Psoas muscle (tissue), 7 donors: ENCODE measurements at regions not wholly inside any gene's neighbourhood (a gene's known extent, or its start where the extent isn't known, plus 50 kb on each side); places are given as distances from the start of the nearest gene placed in this dataset.

ENCODE experiments used
- ATAC-seq, 4 donors: fragments of 200-7000 bp; cut with Tn5 transposase; one replicate each; pipeline ENCODE4 v1.9.1; 2020; ENCODE audit warnings: moderate library complexity in 3 of 4, mild to moderate bottlenecking in 2 of 4
- DNase-seq, 2 donors: peaks; one replicate each; pipeline ENCODE4 v3.0.0-alpha.2; 2020
- H3K27ac ChIP-seq: fragments of 200-600 bp; one replicate; pipeline ENCODE4 v1.8.0; 2022
- H3K27me3 ChIP-seq, 3 donors: fragments of 200-600 bp in 1 of 3; one replicate each; pipeline versions ENCODE4 v1.6.1 to v1.8.0; 2013 to 2022; ENCODE audit warnings: low read length in 2 of 3, mild to moderate bottlenecking in 2 of 3, moderate library complexity in 1 of 3; ENCODE audit not compliant: insufficient read depth in 3 of 3
- H3K36me3 ChIP-seq, 2 donors: fragments of 200-600 bp in 1 of 2; one replicate each; pipeline versions ENCODE4 v1.6.1 to v1.8.0; 2013 to 2022; ENCODE audit warnings: low read depth in 1 of 2, mild to moderate bottlenecking in 1 of 2, moderate library complexity in 1 of 2; ENCODE audit not compliant: insufficient read depth in 1 of 2
- H3K4me1 ChIP-seq: fragments of 200-600 bp; one replicate; pipeline ENCODE4 v1.8.0; 2022
- H3K4me3 ChIP-seq: fragments of 200-600 bp; one replicate; pipeline ENCODE4 v1.8.0; 2022; ENCODE audit warnings: mild to moderate bottlenecking
- H3K9me3 ChIP-seq: fragments of 200-600 bp; one replicate; pipeline ENCODE4 v1.8.0; 2022
- WGBS, 3 donors: extraction: QIAGEN DNeasy Blood & Tissue Kit; methylation state at CpG; one replicate each; pipeline versions ENCODE4 v1.1.6 to v1.1.7; 2013; 5-methylcytosine and 5-hydroxymethylcytosine counted together
- intact Hi-C, 2 donors: fragments of 100-400 bp; cut with DNase I; formaldehyde crosslinking; loops; one replicate each; pipeline versions ENCODE4 v1.11.0 to v1.14.2; 2022
- TF ChIP-seq, protein P1 (sequence below): fragments of 200-600 bp; IDR thresholded peaks from one replicate; pipeline ENCODE4 v1.8.0; 2022; ENCODE audit warnings: antibody characterized with exemption
- donor health status: healthy with polysubstance abuse.
- donor health status: DM: no; HTN: no; CAD: no; lungs with moderate emphysema.
- donor health status: Bipolar disorder and iron deficiency.
- donor health status: healthy.
- donor health status: DM: yes; HTN: yes; CAD: no.
- donor health status: DM: no; HTN: no; CAD: no.
- donor health status: DM: yes; HTN: yes; CAD: no.

DNA sequence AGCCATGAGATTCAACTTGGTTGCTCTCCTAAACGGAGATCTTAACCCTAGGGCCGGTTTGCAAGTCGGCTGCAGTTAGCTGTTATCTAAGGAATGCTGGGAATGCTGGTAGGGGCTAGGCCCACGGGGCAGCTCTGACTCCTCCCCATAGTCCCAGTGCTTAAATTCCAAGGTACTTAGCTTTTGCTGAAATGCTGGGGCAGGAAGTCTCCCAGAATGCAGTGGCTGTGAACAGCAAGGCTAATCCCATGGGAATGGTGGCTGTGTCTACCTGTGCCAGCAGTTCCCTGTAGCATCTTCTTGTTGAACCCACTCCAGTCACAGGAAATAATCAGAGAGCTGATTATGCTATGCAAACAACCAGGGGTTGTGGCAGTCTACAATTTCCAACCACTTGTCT is 102.5 kb upstream of the TJP1 start:
- 2 to 10% (median 9%) methylated on average over 4 of the region's 4 CpGs for WGBS, 3 donors
- H3K27ac ChIP-seq, result no peak overlapping the region
- no peak for ATAC-seq
- H3K27me3 ChIP-seq, result peaks cover 0 to 2% (median 0%) of the 10 kb centered on the region in 3 donors
- H3K9me3 ChIP-seq, result no peaks in the 10 kb centered on the region
- intact Hi-C loops, result loop anchor here (5.0 to 10.0 kb wide), 2 partner anchors 100 to 177 kb away; partner anchors contain the start of gene TJP1 (in 1 of the 2)
- H3K36me3 ChIP-seq, result no peaks in the 10 kb centered on the region
- TF ChIP-seq, protein P1, sequence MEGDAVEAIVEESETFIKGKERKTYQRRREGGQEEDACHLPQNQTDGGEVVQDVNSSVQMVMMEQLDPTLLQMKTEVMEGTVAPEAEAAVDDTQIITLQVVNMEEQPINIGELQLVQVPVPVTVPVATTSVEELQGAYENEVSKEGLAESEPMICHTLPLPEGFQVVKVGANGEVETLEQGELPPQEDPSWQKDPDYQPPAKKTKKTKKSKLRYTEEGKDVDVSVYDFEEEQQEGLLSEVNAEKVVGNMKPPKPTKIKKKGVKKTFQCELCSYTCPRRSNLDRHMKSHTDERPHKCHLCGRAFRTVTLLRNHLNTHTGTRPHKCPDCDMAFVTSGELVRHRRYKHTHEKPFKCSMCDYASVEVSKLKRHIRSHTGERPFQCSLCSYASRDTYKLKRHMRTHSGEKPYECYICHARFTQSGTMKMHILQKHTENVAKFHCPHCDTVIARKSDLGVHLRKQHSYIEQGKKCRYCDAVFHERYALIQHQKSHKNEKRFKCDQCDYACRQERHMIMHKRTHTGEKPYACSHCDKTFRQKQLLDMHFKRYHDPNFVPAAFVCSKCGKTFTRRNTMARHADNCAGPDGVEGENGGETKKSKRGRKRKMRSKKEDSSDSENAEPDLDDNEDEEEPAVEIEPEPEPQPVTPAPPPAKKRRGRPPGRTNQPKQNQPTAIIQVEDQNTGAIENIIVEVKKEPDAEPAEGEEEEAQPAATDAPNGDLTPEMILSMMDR, result no peak
- no peak overlapping the region for H3K4me3 ChIP-seq
- DNase-seq, result no peak
- no peaks in the 10 kb centered on the region for H3K4me1 ChIP-seq

DNA sequence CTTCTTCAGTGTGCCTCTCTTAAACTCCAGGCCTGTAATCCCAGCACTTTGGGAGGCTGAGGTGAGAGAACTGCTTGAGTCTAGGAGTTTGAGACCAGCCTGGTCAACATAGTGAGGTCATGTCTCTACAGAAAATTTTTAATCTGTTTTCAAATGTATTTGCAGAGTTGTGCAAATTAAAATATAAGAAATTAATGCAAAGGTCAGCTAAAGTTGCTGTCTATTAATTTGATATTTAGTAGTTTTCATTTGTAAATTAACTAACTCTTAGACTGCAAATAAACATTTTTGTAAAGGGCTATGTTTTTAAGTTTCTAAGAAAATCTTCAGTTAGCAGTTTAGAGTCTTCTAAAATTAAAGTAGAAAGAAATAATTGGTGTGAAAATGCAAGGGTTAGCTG is 99.9 kb upstream of the TJP1 start:
- Histone ChIP-seq H3K4me3 (no peak overlapping the region), H3K27ac (no peak overlapping the region), H3K36me3 (no peaks in the 10 kb centered on the region), H3K27me3 (no peaks in the 10 kb centered on the region), H3K9me3 (no peaks in the 10 kb centered on the region), H3K4me1 (no peaks in the 10 kb centered on the region)
- no peak for ATAC-seq
- TF ChIP-seq, protein P1, result no peak
- no peak for DNase-seq
- intact Hi-C loops, result loop anchor here in 1 of 2 donors (10.0 kb wide), 1 partner anchor 97 kb away; the partner anchor contains the start of gene TJP1

DNA sequence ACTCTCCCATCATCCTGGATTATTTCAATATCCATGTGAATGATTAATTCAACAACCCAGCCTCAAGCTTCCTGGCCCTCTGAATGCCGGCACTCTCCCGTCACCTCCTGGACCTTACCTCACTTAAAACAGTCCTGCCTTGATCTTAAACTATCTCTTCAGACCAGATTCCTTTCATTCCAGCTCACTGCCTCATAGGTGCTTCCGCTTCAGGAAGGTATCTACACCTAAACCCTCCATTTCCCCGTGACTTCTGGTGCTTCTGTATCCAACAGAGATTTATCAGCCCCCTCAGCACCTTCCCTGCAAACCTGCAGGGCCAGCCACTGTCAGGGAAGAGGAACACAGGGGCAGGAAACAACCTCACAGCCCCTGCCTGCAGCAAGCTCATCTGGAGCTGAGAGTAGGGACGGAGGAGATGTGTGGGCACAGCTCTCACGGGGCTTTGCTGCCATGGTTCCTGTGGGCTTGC is 98.9 kb upstream of the TJP1 start:
- DNase-seq (no peak), ATAC-seq (no peak)
- H3K36me3 ChIP-seq, result no peaks in the 10 kb centered on the region
- TF ChIP-seq, protein P1, result no peak
- no peak overlapping the region for H3K4me3 ChIP-seq
- no peaks in the 10 kb centered on the region for H3K27me3 ChIP-seq
- H3K4me1 ChIP-seq, result no peaks in the 10 kb centered on the region
- intact Hi-C loops, result loop anchor here in 1 of 2 donors (10.0 kb wide), 1 partner anchor 96 kb away; the partner anchor contains the start of gene TJP1
- no peaks in the 10 kb centered on the region for H3K9me3 ChIP-seq
- WGBS, 3 donors, result 54 to 64% (median 60%) methylated on average over 6 of the region's 6 CpGs
- no peak overlapping the region for H3K27ac ChIP-seq

DNA sequence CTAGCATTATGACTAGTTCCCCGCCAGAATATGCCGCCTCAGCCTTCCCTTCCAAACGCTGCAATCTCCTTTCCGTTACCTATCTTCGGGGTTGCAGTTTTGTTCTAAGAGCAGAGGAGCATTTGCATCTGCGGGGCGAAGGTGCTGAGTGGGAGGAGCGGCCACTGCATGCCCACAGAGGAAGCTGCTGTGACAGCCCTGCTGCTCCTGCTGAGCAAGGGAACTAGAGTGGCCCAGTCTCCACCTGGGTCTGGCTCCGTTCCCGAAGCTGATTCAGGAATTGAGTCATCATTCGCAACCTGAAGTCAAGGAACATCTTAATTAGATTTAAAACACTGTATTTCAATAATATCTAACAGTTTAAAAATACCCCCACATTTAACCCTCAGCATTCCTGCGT is 98.2 kb upstream of the TJP1 start:
- H3K27ac ChIP-seq, result no peak overlapping the region
- no peak overlapping the region for H3K4me3 ChIP-seq
- DNase-seq, result no peak
- intact Hi-C loops, result loop anchor here in 1 of 2 donors (10.0 kb wide), 1 partner anchor 96 kb away; the partner anchor contains the start of gene TJP1
- no peaks in the 10 kb centered on the region for H3K27me3 ChIP-seq
- no peak for ATAC-seq
- 71 to 77% (median 73%) methylated on average over 12 of the region's 12 CpGs for WGBS, 3 donors
- no peaks in the 10 kb centered on the region for H3K4me1 ChIP-seq
- no peaks in the 10 kb centered on the region for H3K9me3 ChIP-seq
- no peaks in the 10 kb centered on the region for H3K36me3 ChIP-seq
- TF ChIP-seq, protein P1, result no peak

DNA sequence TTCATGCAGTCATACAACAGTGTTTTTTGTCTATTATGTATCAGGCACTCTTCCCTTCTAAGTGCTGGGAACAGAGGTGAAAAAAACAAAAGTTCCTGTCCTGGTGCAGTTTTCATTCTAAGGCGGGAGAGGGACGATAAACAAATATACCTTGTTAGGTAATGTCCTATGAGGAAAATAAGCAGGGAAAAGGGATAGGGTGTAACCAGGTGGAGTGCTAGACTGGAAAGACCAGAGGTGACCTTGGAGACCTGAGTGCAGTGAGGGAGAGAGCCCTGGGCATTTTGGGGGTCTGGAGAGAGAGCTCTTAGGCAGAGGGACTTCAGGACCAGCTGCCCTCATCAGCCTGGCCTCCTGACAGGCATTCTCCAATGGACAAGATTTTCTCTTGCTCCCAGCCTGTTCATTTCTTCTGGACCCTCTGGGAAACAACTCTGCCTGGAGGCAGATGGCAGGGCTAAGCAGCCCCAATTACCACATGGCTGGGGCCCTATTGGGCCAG is 97.2 kb upstream of the TJP1 start:
- Histone ChIP-seq H3K4me1 (no peaks in the 10 kb centered on the region), H3K27ac (no peak overlapping the region), H3K27me3 (no peaks in the 10 kb centered on the region), H3K36me3 (no peaks in the 10 kb centered on the region), H3K4me3 (no peak overlapping the region), H3K9me3 (no peaks in the 10 kb centered on the region)
- 88 to 93% (median 89%) methylated on average over 2 of the region's 2 CpGs for WGBS, 3 donors
- intact Hi-C loops, result no loop called here
- TF ChIP-seq, protein P1, result no peak
- ATAC-seq (no peak), DNase-seq (no peak)
